OCI-LY7 (cell line): ENCODE measurements at regions not wholly inside any gene's neighbourhood (a gene's known extent, or its start where the extent isn't known, plus 50 kb on each side); places are given as distances from the start of the nearest gene placed in this dataset.

ENCODE experiments used
- CTCF ChIP-seq: fragments of 200-600 bp; sonication (generic); conservative IDR thresholded peaks from 2 replicates; pipeline ENCODE4 v1.5.1; 2014; ENCODE audit warnings: mild to moderate bottlenecking, antibody characterized with exemption, low read length, moderate library complexity, mixed read lengths
- EZH2phosphoT487 ChIP-seq: fragments of 200-600 bp; sonication (generic); IDR thresholded peaks from 2 replicates; pipeline ENCODE4 v1.6.1; 2018; ENCODE audit warnings: low read depth, borderline replicate concordance, mild to moderate bottlenecking, mixed run types, antibody characterized with exemption, low read length, moderate library complexity, mixed read lengths

- no peak for TF ChIP-seq CTCF
- TF ChIP-seq EZH2phosphoT487: no peak
Observed at GRCh38 chr5:15056988-15057592, 185.5 kb upstream of the ANKH start.
